ENCODE measurements at regions not wholly inside any gene's neighbourhood (a gene's known extent, or its start where the extent isn't known, plus 50 kb on each side); places are given as distances from the start of the nearest gene placed in this dataset.

DNA sequence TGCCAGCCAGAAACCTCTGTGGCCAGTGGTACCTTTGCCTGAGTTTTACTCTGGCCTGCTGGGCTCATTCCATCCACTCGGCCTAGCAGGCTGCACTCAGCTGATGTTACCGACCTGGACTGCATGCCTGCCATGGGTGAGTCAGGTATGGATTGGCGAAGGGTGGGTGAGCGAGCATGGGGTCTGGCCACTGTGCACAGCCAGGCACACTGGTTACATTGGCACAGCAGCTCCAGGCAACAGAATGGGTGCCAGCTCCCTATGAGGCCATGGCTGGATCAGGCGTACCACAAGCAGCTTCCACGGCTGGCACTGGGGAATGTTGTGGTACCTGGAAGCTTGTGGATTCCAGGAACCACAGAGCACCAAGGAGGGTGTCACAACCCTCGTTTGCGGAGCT lies 685.7 kb downstream of the SLC16A7 start:
- H2AFZ ChIP-seq (ENCODE audit: low read length) = no peak overlapping the region
- no peaks in the 10 kb centered on the region for H3K9me2 ChIP-seq (replicated peaks; ENCODE audit: low read depth, low read length)

DNA sequence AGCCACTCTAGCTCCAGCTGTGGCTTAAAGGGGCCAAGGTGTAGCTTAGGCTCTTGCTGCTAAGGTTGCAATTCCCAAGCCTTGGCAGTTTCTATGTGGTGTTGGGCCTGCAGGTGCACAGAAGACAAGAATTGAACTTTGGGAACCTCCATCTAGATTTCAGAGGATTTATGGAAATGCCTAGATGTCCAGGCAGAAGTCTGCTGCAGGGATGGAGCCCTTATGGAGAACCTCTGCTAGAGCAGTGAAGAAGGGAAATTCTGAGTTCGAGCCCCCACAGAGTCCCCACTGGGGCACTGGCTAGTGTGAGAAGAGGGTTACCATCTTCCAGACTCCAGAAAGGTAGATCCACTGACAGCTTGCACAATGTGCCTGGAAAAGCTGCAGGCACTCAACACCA lies 694.7 kb downstream of the SLC16A7 start:
- Histone ChIP-seq H3K4me1 (ENCODE audit: insufficient read depth, low read length, poor library complexity, severe bottlenecking) (no peaks in the 10 kb centered on the region), H3K4me2 (ENCODE audit: low read depth, low read length, poor library complexity, severe bottlenecking) (no peak overlapping the region), H3F3A (ENCODE audit: low read depth) (no peaks in the 10 kb centered on the region), H4K20me1 (ENCODE audit: insufficient read depth, low read length, poor library complexity, severe bottlenecking) (no peaks in the 10 kb centered on the region), H2AFZ (ENCODE audit: low read length) (no peak overlapping the region), H3K27me3 (ENCODE audit: insufficient read depth, low read length, poor library complexity, severe bottlenecking) (no peaks in the 10 kb centered on the region), H3K9ac (ENCODE audit: low read depth, low read length, poor library complexity, severe bottlenecking) (no peak overlapping the region), H3K4me3 (ENCODE audit: low read length, poor library complexity, severe bottlenecking) (no peak overlapping the region), H3K9me2 (replicated peaks; ENCODE audit: low read depth, low read length) (no peaks in the 10 kb centered on the region), H3K9me3 (ENCODE audit: insufficient read depth, low read depth, low read length) (peaks cover 9% of the 10 kb centered on the region; the same call in 1 of the 2 replicates), H3K79me2 (ENCODE audit: insufficient read depth, low read length) (no peaks in the 10 kb centered on the region), H3K36me3 (ENCODE audit: insufficient read depth, low read length) (no peaks in the 10 kb centered on the region)
- TF ChIP-seq, protein P1, sequence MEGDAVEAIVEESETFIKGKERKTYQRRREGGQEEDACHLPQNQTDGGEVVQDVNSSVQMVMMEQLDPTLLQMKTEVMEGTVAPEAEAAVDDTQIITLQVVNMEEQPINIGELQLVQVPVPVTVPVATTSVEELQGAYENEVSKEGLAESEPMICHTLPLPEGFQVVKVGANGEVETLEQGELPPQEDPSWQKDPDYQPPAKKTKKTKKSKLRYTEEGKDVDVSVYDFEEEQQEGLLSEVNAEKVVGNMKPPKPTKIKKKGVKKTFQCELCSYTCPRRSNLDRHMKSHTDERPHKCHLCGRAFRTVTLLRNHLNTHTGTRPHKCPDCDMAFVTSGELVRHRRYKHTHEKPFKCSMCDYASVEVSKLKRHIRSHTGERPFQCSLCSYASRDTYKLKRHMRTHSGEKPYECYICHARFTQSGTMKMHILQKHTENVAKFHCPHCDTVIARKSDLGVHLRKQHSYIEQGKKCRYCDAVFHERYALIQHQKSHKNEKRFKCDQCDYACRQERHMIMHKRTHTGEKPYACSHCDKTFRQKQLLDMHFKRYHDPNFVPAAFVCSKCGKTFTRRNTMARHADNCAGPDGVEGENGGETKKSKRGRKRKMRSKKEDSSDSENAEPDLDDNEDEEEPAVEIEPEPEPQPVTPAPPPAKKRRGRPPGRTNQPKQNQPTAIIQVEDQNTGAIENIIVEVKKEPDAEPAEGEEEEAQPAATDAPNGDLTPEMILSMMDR (conservative IDR thresholded peaks at IDR 0.05; ENCODE audit: low read length) = no peak

More for the DNA sequence above, 685.7 kb downstream of the SLC16A7 start:
- Histone ChIP-seq H3K79me2 (ENCODE audit: insufficient read depth, low read length) (no peaks in the 10 kb centered on the region), H3K4me2 (ENCODE audit: low read depth, low read length, poor library complexity, severe bottlenecking) (no peak overlapping the region), H3F3A (ENCODE audit: low read depth) (no peaks in the 10 kb centered on the region), H3K4me3 (ENCODE audit: low read length, poor library complexity, severe bottlenecking) (no peak overlapping the region), H4K20me1 (ENCODE audit: insufficient read depth, low read length, poor library complexity, severe bottlenecking) (no peaks in the 10 kb centered on the region), H3K9ac (ENCODE audit: low read depth, low read length, poor library complexity, severe bottlenecking) (no peak overlapping the region), H3K4me1 (ENCODE audit: insufficient read depth, low read length, poor library complexity, severe bottlenecking) (no peaks in the 10 kb centered on the region), H3K36me3 (ENCODE audit: insufficient read depth, low read length) (no peaks in the 10 kb centered on the region), H3K9me3 (ENCODE audit: insufficient read depth, low read depth, low read length) (no peaks in the 10 kb centered on the region), H3K27me3 (ENCODE audit: insufficient read depth, low read length, poor library complexity, severe bottlenecking) (no peaks in the 10 kb centered on the region)
- TF ChIP-seq, protein P1 (conservative IDR thresholded peaks at IDR 0.05; ENCODE audit: low read length) = no peak
- TF ChIP-seq EZH2phosphoT487 (IDR thresholded peaks at IDR 0.05; ENCODE audit: borderline replicate concordance) = no peak

DNA sequence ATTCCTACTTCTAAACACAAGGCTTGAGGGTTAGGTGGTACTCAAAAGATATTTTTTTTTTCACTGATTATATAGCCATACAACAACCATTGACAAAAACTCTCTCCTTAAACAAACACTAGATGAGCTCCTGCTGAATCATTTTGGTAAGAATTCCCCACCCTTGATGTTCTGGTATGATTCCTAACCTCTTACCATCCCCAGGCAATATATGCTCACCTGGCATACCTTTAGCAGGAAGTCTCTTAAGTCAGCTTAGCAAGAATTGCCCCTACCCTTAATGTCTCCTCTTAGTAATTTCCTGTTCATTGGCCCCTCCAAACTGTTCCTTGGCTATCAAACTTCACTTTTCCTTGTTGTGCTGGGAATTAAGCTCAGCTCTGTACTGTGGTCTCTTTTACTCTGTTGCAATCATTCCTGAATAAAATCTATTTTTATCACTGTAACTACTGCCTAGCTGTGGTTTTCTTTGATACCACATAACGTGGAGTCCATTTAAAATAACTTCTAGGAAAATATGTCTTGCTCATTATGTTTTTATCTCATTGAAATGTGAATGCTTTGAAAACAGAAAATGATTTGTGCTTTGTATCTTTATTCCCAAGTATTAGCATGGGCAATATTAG lies 712.6 kb downstream of the SLC16A7 start:
- Histone ChIP-seq H3K36me3 (ENCODE audit: insufficient read depth, low read length) (no peaks in the 10 kb centered on the region), H3K4me1 (ENCODE audit: insufficient read depth, low read length, poor library complexity, severe bottlenecking) (no peaks in the 10 kb centered on the region), H3K9me2 (replicated peaks; ENCODE audit: low read depth, low read length) (no peaks in the 10 kb centered on the region), H3K4me2 (ENCODE audit: low read depth, low read length, poor library complexity, severe bottlenecking) (no peak overlapping the region), H3K79me2 (ENCODE audit: insufficient read depth, low read length) (no peaks in the 10 kb centered on the region), H2AFZ (ENCODE audit: low read length) (no peak overlapping the region), H3K27me3 (ENCODE audit: insufficient read depth, low read length, poor library complexity, severe bottlenecking) (no peaks in the 10 kb centered on the region), H3K9ac (ENCODE audit: low read depth, low read length, poor library complexity, severe bottlenecking) (no peak overlapping the region), H3K9me3 (ENCODE audit: insufficient read depth, low read depth, low read length) (no peaks in the 10 kb centered on the region), H3K4me3 (ENCODE audit: low read length, poor library complexity, severe bottlenecking) (no peak overlapping the region), H4K20me1 (ENCODE audit: insufficient read depth, low read length, poor library complexity, severe bottlenecking) (no peaks in the 10 kb centered on the region), H3F3A (ENCODE audit: low read depth) (no peaks in the 10 kb centered on the region)
- TF ChIP-seq, protein P1 (conservative IDR thresholded peaks at IDR 0.05; ENCODE audit: low read length) = no peak

All from Loucy (cell line).